ENCODE measurements at regions not wholly inside any gene's neighbourhood (a gene's known extent, or its start where the extent isn't known, plus 50 kb on each side); places are given as distances from the start of the nearest gene placed in this dataset.

- TF ChIP-seq NFYA (IDR thresholded peaks at IDR 0.05; ENCODE audit: borderline replicate concordance, low read depth, low read length) (no peak), HDGF (IDR thresholded peaks at IDR 0.05) (no peak), ZNF384 (IDR thresholded peaks at IDR 0.05; ENCODE audit: borderline replicate concordance, low read depth, low read length) (no peak), ESRRA (IDR thresholded peaks at IDR 0.05; ENCODE audit: low read length) (no peak), FOXK2 (IDR thresholded peaks at IDR 0.05) (no peak), EGR1 (IDR thresholded peaks at IDR 0.05; ENCODE audit: borderline replicate concordance in 1 of 2, low read depth in 2 of 2, low read length in 2 of 2) (no peak), MYC (IDR thresholded peaks at IDR 0.05; ENCODE audit: insufficient read depth, insufficient read length, insufficient replicate concordance, low read length, severe bottlenecking) (no peak), EED (IDR thresholded peaks at IDR 0.05; ENCODE audit: low read depth) (no peak), E2F8 (IDR thresholded peaks at IDR 0.05; ENCODE audit: low read depth, partially characterized antibody) (no peak), IKZF2 (IDR thresholded peaks at IDR 0.05) (no peak), NKRF (conservative IDR thresholded peaks at IDR 0.05) (no peak)
- SMC1A ChIA-PET (ENCODE audit: uncharacterized antibody, unreplicated experiment), result interaction anchor here (1.5 to 1.7 kb wide), 2 partner anchors 10 to 35 kb away, joined by 3 to 4 read pairs; no protein-coding TSS in a partner anchor
- Histone ChIP-seq H3K79me2 (ENCODE audit: control insufficient read depth, insufficient read depth, low read length) (no peaks in the 10 kb centered on the region), H3K9ac (ENCODE audit: control insufficient read depth, insufficient read depth, low read length) (no peak overlapping the region), H3K4me2 (ENCODE audit: control insufficient read depth, insufficient read depth) (no peak overlapping the region), H4K20me1 (ENCODE audit: control insufficient read depth, insufficient read depth) (no peaks in the 10 kb centered on the region), H2AFZ (ENCODE audit: control insufficient read depth, low read depth, low read length) (no peak overlapping the region), H3K27ac (ENCODE audit: control insufficient read depth, insufficient read depth) (no peak overlapping the region), H3K36me3 (ENCODE audit: control insufficient read depth in 2 of 2, insufficient read depth in 2 of 2, low read length in 1 of 2) (no peaks in the 10 kb centered on the region), H3K4me1 (ENCODE audit: control insufficient read depth, insufficient read depth, low read length) (peaks cover 12% of the 10 kb centered on the region), H3K9me3 (replicated peaks; ENCODE audit: control insufficient read depth, insufficient read depth, low read length) (no peaks in the 10 kb centered on the region; the same call in 2 of the 3 replicates), H3K27me3 (replicated peaks in 1 of 2; ENCODE audit: control insufficient read depth in 2 of 2, insufficient read depth in 2 of 2, low read length in 1 of 2) (no peaks in the 10 kb centered on the region), H3K4me3 (no peak overlapping the region)
- intact Hi-C loops (cut with micrococcal nuclease; ENCODE audit: unreplicated experiment) (no loop called here), in situ Hi-C loops (cut with MboI) (no loop called here)
- RAD21 ChIA-PET (ENCODE audit: unreplicated experiment), result no interaction called here
- no peak for DNase-seq (ENCODE audit: low read depth, low spot score)
- FAIRE-seq, result no peak
- no TSS peak for BruUV-seq (replicated peaks)
- POLR2A ChIA-PET, result interaction anchor here (1.1 kb wide), 1 partner anchor 42 kb away, joined by 3 read pairs; no protein-coding TSS in a partner anchor
- WGBS (ENCODE audit: insufficient coverage, insufficient replicate concordance, low lambda C conversion rate, missing lambda C conversion rate), result 6% methylated on average over 4 of the region's 4 CpGs
- ATAC-seq, result no peak
- CTCF ChIA-PET, result interaction anchor here (1.4 kb wide), 1 partner anchor 9 kb away, joined by 5 read pairs; no protein-coding TSS in a partner anchor
Observed at GRCh38 chr5:74289238-74289637, 351.3 kb downstream of the ENC1 start.
